Stimulated activated effector memory CD8-positive, alpha-beta T cell treated with anti-CD3 and anti-CD28 coated beads, Interleukin-12 subunit alpha, Interleukin-12 subunit beta, amount 100 ng/mL, for 72 hours (primary cell): ENCODE measurements at regions not wholly inside any gene's neighbourhood (a gene's known extent, or its start where the extent isn't known, plus 50 kb on each side); places are given as distances from the start of the nearest gene placed in this dataset.

Experiments used
- ATAC-seq: fragments of 150-1000 bp; cut with Tn5 transposase; 2 replicates; pipeline ENCODE4 v1.10.0; 2021
- DNase-seq, 2 donors: peaks; one replicate each; pipeline ENCODE4 v3.0.0; 2021 to 2022; ENCODE audit warnings: low spot score in 2 of 2
- H3K27ac Mint-ChIP-seq: one replicate; pipeline ENCODE4 v1.8.0; 2022; ENCODE audit warnings: mild to moderate bottlenecking, mixed read lengths
- H3K36me3 Mint-ChIP-seq: one replicate; pipeline ENCODE4 v1.8.0; 2022; ENCODE audit warnings: mild to moderate bottlenecking, mixed read lengths
- H3K4me1 Mint-ChIP-seq: one replicate; pipeline ENCODE4 v1.8.0; 2022; ENCODE audit warnings: mixed read lengths
- H3K4me3 Mint-ChIP-seq: one replicate; pipeline ENCODE4 v1.8.0; 2022; ENCODE audit warnings: mild to moderate bottlenecking, mixed read lengths
- H3K9me3 Mint-ChIP-seq: one replicate; pipeline ENCODE4 v1.8.0; 2022; ENCODE audit warnings: mixed read lengths

DNA sequence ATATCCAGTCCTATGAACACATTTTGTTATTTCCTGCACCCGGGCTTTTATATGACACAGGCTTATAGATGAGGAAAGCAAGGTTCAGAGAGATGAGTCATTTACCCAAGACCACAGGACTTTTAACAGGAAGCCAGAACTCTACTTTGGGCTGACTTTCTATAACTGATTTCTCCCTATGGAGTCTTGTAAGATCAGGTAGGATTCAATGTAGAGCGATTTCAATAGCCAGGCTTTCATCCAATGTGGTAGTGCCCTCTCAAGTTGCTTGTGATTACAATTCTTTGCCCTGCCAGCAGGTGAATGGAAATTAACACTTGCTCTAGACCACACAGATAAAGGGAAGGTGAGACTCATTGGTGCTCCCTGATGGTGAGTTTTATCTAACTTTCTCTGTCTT is 378.3 kb downstream of the INSC start:
- DNase-seq (no peak), ATAC-seq (no peak)
- Mint-ChIP-seq H3K9me3 (peaks cover 7% of the 10 kb centered on the region), H3K36me3 (no peaks in the 10 kb centered on the region), H3K27ac (no peak overlapping the region), H3K4me1 (no peaks in the 10 kb centered on the region), H3K4me3 (no peak overlapping the region)

DNA sequence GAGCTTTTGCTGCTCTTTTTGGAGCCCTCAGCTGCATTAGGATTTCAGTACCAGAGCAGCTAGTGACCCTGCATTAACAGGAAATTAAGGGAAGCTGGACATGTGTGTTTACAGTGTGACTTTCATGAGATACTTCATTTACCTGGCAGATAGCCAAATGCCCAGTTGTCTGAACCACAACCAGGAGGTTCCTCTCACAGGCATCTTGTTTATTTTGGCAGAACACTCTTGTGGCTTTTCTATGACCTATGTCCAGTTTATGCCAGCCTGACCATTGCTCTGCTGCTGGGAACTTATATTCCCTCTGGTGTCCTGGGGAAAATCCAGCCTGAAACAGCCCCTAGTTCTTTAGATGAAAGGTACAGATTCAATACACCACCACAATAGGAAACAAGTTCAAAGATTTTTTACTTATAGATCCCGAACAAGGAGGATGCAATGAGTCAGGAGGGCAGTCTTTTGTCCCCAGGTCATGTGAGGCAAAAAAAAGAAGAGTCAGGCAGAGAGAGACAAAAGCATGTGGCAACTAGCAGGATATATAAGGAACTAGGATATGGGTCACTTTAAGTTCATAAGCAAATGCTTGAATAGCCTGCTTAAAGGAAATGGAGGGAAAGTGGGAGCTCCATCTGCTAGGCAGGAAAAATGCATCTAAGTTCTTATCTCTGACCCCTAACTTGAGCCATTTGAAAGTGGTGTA is 379.3 kb downstream of the INSC start:
- DNase-seq (no peak), ATAC-seq (no peak)
- Mint-ChIP-seq H3K4me1 (no peaks in the 10 kb centered on the region), H3K4me3 (no peak overlapping the region), H3K36me3 (no peaks in the 10 kb centered on the region), H3K27ac (no peak overlapping the region), H3K9me3 (peaks cover 7% of the 10 kb centered on the region)

DNA sequence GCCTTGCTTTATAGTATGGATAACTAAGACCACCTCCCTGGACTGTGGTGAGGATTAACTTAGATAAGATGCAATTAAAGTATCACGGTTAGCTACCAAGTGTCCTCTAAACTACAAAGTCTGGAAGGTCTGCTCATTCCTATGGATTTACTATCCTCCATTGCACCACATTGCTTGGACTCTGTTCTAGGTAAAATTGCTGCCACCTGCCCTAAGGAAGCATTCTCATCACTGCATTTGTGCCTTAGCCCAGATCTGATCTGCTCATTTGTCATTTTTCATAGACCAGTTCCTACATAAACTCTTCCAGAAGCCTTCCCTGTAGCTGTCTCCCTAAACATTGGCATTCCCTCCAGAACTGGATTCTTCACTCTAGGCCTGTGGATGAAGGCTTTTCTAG is 380.0 kb downstream of the INSC start:
- Mint-ChIP-seq H3K4me3 (no peak overlapping the region), H3K4me1 (no peaks in the 10 kb centered on the region), H3K36me3 (no peaks in the 10 kb centered on the region), H3K9me3 (peaks cover 7% of the 10 kb centered on the region), H3K27ac (no peak overlapping the region)
- ATAC-seq (no peak), DNase-seq (no peak)

DNA sequence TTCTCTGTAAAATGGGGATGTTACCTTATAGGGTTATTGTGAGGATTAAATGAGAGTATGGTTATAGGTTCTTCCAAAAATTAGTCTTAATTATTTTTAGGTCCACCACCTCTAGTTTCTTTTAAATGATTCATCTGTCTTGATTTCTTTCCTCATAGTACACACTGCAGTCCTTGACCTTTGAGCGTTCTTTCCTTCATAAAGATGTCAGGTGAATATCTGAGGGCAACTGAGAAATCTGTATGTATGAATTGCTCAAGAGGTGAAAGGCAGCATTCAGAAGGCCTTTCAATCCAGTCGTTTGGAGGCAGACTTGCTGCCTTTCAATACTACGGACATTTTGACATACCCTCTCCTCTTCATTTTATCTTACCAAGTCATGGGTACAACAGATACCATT is 380.7 kb downstream of the INSC start:
- Mint-ChIP-seq H3K4me1 (no peaks in the 10 kb centered on the region), H3K36me3 (no peaks in the 10 kb centered on the region), H3K9me3 (peaks cover 7% of the 10 kb centered on the region), H3K4me3 (no peak overlapping the region), H3K27ac (no peak overlapping the region)
- ATAC-seq (no peak), DNase-seq (no peak)

DNA sequence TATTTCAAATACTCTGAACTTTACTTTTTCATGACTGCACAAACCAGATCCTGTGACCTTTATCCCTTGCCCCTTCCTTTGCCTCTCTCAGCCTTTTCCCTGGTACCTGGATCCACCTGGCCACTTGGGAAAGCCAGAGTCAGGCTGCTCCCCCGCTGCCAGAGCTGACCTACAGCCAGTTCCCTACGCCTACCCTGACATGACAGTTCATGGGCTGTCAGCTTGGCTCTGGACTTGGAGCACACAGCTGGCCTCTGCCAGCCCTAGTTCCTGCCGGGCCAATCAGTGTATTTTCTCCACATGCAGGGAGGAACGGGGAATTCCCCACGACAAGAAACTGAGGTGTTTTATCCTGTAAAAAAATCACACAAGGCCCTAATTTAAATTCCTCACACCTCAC is 382.6 kb downstream of the INSC start:
- ATAC-seq (no peak), DNase-seq (no peak)
- Mint-ChIP-seq H3K9me3 (peaks cover 3% of the 10 kb centered on the region), H3K36me3 (no peaks in the 10 kb centered on the region), H3K27ac (no peak overlapping the region), H3K4me3 (no peak overlapping the region), H3K4me1 (no peaks in the 10 kb centered on the region)

DNA sequence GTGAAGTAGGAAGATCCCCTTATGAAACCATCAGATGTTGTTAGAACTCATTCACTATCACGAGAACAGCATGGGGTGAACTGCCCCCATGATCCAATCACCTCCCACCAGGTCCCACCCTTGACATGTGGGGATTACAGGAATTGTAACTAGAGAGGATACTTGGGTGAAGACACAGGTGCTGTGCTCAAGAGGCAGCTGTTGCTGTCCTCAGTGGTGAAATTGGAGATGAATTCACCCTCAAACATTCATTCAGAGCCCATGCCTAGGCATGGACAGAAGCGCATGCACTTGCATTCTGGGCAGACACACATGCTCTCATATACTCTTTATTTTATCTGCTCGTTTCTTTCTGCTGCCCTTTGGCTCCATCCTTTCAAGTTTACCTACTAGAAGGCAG is 385.0 kb downstream of the INSC start:
- Mint-ChIP-seq H3K36me3 (no peaks in the 10 kb centered on the region), H3K9me3 (peaks cover 10% of the 10 kb centered on the region), H3K27ac (no peak overlapping the region), H3K4me3 (no peak overlapping the region), H3K4me1 (no peaks in the 10 kb centered on the region)
- DNase-seq = no peak
- no peak for ATAC-seq

DNA sequence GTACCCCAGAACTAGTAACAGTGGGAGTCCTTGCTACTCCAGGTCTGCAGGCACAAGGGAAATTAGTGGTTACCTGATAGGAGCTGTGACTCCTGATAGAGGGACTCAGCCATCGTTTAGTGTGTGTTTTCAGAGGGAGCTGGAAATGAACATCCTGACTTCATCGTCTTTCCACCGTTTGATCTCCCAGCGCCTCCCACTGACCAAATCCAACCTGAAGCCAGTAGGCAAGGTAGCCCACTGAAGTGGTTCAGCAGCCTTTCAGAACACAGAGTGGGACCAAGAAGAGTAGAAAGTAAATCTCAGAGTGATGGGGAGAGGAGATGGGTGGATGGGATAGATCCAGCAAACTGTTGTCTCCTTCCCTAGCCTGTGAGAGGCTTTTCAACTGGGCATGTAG is 385.9 kb downstream of the INSC start:
- H3K36me3 Mint-ChIP-seq = no peaks in the 10 kb centered on the region
- H3K9me3 Mint-ChIP-seq = peaks cover 10% of the 10 kb centered on the region
- H3K27ac Mint-ChIP-seq = no peak overlapping the region
- H3K4me3 Mint-ChIP-seq = no peak overlapping the region
- no peak for DNase-seq
- no peaks in the 10 kb centered on the region for H3K4me1 Mint-ChIP-seq
- no peak for ATAC-seq

DNA sequence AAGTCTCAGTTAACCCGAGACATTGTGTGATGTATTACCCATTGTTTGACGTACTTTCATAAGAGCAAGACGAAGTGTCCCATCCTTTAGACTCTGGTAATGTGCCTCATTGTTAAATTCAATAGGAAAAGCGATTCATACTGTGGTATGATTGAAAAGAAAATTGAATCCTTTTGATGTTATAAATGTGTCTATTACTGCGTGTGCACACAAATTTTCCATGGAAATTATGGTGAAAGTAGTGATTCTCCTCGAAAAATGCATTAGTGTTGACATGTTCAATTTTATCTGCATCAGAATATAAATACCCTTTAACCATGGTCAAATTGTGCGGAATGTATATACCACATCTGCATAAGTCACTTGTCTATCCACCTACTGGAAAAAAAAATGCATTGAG is 386.8 kb downstream of the INSC start:
- Mint-ChIP-seq H3K27ac (no peak overlapping the region), H3K9me3 (peaks cover 10% of the 10 kb centered on the region), H3K4me3 (no peak overlapping the region), H3K4me1 (no peaks in the 10 kb centered on the region), H3K36me3 (no peaks in the 10 kb centered on the region)
- no peak for ATAC-seq
- no peak for DNase-seq

DNA sequence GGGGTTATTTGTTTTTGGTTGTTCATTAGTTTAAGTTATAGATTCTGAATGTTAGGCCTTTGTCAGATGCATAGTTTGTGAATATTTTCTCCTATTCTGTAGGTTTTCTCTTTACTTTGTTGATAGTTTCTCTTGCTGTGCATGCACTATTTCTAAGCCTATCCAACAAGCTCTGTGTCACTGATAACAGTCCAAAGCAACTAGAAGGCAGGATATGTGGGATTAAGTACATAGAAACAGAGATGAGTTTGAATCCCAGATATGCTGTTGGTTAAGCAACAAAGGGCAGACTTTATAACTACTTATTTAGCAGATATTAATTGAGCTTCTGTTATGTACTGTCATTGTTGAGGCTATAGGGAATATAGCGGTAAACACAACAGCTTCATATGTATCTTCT is 390.4 kb downstream of the INSC start:
- ATAC-seq = no peak
- Mint-ChIP-seq H3K4me3 (no peak overlapping the region), H3K9me3 (peaks cover 15% of the 10 kb centered on the region), H3K36me3 (no peaks in the 10 kb centered on the region), H3K4me1 (no peaks in the 10 kb centered on the region), H3K27ac (no peak overlapping the region)
- no peak for DNase-seq

DNA sequence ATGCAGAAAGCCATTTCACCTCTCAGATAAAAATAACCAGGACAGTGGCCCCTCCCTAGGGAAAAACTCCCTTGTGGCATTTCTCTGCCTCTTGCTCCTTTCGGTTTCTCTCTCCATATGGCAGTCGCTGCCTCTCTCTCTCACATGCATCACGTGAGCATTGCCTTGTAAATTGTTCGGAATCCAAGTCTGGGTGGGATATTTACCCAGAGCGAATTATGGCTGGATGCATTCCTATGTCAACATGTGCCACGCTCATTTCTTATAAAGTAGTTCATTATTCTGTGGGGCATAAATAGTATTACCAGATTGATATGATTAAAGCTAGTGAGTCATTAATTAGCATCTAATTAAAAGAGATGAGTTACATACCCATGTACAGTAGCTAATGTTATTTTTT is 392.9 kb downstream of the INSC start:
- Mint-ChIP-seq H3K4me3 (no peak overlapping the region), H3K9me3 (peaks cover 15% of the 10 kb centered on the region), H3K36me3 (no peaks in the 10 kb centered on the region), H3K27ac (no peak overlapping the region), H3K4me1 (no peaks in the 10 kb centered on the region)
- no peak for ATAC-seq
- DNase-seq = no peak

DNA sequence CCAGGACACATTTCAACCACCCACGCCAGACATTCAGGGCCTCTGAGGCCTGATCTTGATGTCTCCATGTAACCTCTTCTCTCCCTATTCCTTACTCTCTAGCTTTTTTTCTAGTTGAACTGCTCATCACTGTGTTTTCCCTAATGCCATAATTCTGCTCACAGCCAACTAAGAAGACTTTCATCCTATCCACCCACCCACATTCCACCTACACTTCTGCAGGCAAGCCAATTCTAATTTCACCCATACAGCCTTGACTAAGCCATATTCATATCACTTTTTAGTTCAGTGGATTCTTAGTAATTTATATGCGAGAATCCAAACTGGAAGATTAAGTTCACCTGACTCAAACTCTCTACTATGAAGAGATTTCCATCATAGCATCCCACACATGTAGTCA is 394.4 kb downstream of the INSC start:
- no peak overlapping the region for H3K4me3 Mint-ChIP-seq
- no peaks in the 10 kb centered on the region for H3K36me3 Mint-ChIP-seq
- no peak for DNase-seq
- ATAC-seq = no peak
- peaks cover 8% of the 10 kb centered on the region for H3K9me3 Mint-ChIP-seq
- H3K27ac Mint-ChIP-seq = no peak overlapping the region
- H3K4me1 Mint-ChIP-seq = no peaks in the 10 kb centered on the region

DNA sequence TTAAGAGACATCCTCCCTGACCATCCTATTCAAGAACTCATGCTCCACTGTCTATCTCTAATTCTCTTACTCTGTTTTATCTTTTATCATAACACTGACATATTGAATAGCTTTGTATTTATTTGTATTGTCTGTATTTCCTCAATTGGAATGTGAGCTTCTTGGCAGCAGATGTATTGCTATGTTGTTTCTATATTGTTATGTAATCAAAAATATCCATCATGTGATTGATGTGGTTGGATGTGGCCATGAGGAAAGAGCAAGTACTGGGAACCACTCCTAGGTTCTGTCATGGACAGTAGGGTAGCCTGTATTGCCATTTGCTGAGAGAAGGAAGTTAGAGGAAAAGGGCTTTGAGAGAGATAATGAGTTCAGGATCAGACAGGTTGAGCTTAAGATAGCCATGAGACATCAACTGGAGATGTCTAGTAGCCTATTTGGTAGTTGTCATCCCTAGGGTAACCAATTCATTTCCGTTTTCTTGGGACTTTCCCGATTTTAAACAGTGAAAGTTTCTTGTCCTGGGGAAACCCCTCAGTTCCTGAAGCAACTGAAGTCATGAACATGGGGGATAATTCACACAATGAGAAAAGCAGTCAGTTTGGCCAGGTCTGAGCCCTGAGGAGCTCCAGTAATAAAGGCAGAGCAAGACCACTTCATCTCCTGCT is 404.5 kb downstream of the INSC start:
- Mint-ChIP-seq H3K4me1 (no peaks in the 10 kb centered on the region), H3K36me3 (no peaks in the 10 kb centered on the region), H3K27ac (no peak overlapping the region), H3K4me3 (no peak overlapping the region), H3K9me3 (peaks cover 20% of the 10 kb centered on the region)
- DNase-seq = no peak
- no peak for ATAC-seq

DNA sequence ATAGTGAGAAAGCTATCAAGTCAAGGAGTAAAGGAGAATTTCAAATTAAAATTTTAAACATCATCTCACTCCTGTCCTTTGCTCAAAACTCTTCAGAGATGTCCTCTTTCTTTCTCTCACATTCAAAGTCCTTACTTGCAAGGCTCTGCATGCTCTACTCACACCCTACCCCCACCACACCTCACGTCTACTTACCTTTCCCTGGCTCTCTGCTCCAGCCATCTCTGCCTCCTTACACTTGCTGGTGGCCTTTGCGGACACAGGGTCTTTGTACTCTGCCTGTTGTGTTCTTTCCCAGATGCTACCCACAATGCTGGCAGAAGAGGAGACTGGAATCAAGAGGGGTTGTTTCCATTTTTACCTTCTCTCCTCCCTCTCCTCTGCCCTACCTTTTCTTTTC is 405.2 kb downstream of the INSC start:
- H3K4me1 Mint-ChIP-seq = no peaks in the 10 kb centered on the region
- peaks cover 20% of the 10 kb centered on the region for H3K9me3 Mint-ChIP-seq
- H3K27ac Mint-ChIP-seq = no peak overlapping the region
- no peak for DNase-seq
- H3K36me3 Mint-ChIP-seq = no peaks in the 10 kb centered on the region
- no peak overlapping the region for H3K4me3 Mint-ChIP-seq
- ATAC-seq = no peak

DNA sequence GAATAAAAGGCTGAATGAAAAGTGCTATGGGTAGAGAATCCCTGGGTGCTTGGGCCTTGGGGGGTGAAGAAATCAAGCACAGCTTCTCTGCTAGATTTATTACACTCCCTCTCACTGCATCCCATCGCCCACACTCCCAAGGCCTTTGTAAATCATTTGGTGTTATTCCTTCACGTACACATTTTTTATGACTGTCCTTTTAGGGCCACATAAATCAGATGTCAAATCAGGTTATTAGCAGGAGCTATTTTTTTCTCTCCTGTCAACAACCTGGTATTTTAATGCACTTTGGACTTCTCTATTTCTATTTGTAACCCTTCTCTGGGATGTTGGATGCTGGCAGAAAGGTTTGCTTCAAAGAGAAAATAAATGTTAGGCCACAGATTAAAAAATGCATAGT is 408.8 kb downstream of the INSC start:
- H3K4me3 Mint-ChIP-seq = no peak overlapping the region

DNA sequence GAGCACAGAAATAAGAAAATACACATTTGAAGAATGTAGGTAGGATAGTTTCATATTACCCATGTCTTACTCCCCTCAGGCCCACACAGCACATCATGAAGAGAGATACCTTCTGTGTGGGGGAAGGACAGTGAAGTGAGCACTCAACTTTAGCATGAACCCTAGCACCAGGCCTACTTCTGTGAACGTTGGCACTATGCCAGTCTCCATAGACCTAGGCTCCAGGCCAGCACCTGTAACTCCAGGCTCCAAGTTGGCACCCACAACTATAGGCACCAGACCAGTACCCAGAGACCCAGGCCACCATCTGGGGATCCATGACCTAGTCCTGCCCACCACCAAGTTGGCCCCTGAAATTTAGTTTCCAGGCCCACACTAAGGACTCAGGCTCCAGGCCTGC is 410.9 kb downstream of the INSC start:
- Mint-ChIP-seq H3K4me1 (no peaks in the 10 kb centered on the region), H3K36me3 (no peaks in the 10 kb centered on the region), H3K4me3 (no peak overlapping the region), H3K9me3 (peaks cover 19% of the 10 kb centered on the region), H3K27ac (no peak overlapping the region)
- DNase-seq (no peak), ATAC-seq (no peak)

More for the DNA sequence above, 408.8 kb downstream of the INSC start:
- Mint-ChIP-seq H3K9me3 (peaks cover 24% of the 10 kb centered on the region), H3K36me3 (no peaks in the 10 kb centered on the region), H3K4me1 (no peaks in the 10 kb centered on the region), H3K27ac (no peak overlapping the region)
- no peak for DNase-seq
- ATAC-seq = no peak

DNA sequence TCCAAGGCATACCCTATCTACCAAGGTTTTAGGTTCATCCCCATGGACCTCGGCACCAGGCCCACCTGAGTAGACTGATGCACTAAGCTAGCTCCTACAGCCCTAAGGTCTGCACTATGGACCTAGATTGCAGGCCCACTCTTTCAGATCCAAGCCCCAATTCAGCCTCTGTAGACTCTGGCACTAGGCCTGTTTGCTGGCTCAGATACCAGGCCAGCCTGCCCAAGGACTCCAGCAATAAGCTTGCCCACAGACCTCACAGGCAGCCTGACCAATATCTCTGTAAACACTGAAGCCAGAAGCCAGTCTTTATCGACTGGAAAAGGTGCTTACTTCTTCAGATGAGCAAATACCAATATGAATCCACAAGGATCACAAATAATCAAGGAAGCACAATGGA is 411.3 kb downstream of the INSC start:
- DNase-seq (no peak), ATAC-seq (no peak)
- no peak overlapping the region for H3K27ac Mint-ChIP-seq
- H3K36me3 Mint-ChIP-seq = no peaks in the 10 kb centered on the region
- no peaks in the 10 kb centered on the region for H3K4me1 Mint-ChIP-seq
- no peak overlapping the region for H3K4me3 Mint-ChIP-seq
- H3K9me3 Mint-ChIP-seq = peaks cover 15% of the 10 kb centered on the region
